IPS-NIHi7 (cell line): ENCODE measurements at regions not wholly inside any gene's neighbourhood (a gene's known extent, or its start where the extent isn't known, plus 50 kb on each side); places are given as distances from the start of the nearest gene placed in this dataset.
"Not testable (repeated sequence)": the region's sequence is repeated elsewhere in the genome, so short reads cannot be mapped to it uniquely, and the experiment has no call there.

ENCODE experiments used
- DNase-seq: peaks from one replicate; pipeline ENCODE4 v3.0.0; 2012; ENCODE audit warnings: mixed read lengths; ENCODE audit errors: extremely low spot score

GRCh38 chr22:46026899-46027210 lies 49.9 kb upstream of the WNT7B start:
- no peak for DNase-seq

DNA sequence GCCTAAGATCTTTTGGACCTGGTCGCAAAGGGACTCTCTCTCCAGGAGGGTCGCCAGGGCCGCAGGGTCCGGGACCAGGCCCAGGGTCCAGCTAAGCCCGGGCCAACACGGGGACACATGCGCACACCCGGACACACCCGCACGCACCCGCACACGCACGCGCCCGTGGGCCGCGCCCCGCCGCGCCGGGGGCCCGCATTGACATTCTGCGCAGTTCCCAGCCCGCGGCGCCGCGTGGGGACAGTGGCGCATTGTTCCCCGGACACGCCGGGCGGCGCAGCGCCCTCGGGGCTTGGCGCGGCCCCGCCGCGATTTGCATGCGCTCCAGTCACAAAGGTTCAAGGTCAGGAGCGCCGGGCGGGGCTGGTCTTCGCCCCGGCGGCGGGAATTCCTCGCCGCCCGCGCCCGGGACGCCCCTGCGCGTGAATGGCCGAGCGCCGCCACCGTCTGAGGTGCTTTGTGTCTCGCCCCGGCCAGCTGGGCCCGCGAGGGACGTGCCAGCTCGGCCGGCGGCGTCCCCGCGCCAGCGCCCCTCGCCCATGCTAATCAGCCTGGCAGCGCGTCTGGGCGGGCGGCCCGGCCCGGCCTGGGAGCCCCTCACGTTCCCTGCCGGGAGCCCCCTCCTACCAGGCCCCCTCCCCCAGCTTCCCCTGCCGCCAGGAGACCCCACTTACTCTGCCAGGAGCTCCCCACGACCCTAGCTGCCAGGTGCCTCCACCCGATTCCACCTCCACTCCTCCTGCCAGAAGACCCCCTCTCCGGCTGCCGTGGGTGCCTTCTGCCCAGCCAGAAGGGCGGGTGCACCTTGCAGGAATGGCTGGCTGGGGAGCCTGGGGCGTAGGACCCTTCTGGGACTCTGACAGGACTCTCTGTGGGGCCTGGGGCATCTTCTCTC lies 50.5 kb upstream of the WNT7B start:
- no peak for DNase-seq

GRCh38 chr22:46028106-46028991 lies 51.4 kb upstream of the WNT7B start:
- no peak for DNase-seq

DNA sequence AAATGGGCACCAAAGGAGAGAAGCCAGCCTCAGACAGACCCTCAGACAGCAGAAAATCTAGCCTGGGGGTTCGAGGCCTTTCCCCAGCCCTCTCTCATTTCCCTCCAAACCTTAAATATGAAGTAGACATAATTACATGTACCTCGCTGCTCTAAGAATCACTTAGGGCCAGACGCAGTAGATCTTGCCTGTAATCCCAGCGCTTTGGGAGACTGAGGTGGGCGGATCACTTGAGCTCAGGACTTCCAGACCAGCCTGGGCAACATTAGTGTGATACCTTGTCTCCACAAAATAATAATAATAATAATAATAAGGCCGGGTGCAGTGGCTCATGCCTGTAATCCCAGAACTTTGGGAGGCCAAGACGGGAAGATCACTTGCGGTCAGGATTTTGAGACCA lies 52.1 kb upstream of the WNT7B start:
- no peak for DNase-seq

GRCh38 chr22:46029574-46030200 lies 52.7 kb upstream of the WNT7B start:
- no peak for DNase-seq

- DNase-seq = no peak
Measured at GRCh38 chr22:46030231-46030880, 53.4 kb upstream of the WNT7B start.

GRCh38 chr22:46031066-46031465 lies 54.1 kb upstream of the WNT7B start:
- DNase-seq = no peak

- peak; percentile 38 for DNase-seq
Measured at GRCh38 chr22:46031557-46031956, 54.6 kb upstream of the WNT7B start.

DNA sequence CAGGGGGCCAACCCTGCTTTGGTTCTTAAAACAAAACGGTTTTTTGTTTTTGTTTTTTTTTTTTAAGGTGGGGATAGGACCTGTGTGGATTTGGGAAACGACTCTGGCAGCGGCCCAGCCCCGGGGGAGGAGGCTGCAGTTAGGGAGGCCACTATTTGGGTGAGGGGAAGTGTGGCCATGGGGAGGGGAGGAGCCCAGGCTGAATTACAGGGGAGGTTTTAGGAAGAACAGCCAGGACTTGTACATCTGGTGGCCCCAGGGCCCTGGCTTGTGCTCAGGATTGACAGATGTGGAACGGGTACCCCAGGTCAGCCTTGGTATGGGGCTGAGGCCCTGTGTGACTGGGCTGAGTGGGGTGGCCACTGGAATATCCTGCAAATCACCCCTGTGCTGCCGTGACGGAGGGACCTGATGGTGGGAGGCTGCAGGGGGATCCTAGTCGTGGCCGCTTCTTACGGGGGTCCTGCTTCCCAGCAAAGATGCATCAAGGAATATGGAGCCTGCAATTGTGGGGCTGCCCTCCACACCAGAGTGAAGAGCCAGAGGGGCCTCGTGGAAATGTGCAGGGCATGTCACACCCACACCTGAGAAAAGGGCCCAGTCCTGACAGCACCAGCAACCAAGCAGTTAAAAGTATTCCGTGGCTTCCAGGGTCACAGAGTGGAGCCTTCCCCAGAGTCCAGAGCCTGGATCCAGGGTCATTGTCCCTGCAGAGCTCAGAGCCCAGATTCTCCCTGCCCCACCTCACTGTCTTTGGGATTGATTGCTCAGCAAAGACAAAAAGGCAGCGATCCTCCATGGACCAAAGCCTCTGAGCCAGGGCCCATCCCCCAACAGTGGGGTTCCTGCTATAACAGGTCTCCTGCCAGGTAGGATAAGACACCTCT lies 55.2 kb upstream of the WNT7B start:
- peak; percentile 8 for DNase-seq

DNA sequence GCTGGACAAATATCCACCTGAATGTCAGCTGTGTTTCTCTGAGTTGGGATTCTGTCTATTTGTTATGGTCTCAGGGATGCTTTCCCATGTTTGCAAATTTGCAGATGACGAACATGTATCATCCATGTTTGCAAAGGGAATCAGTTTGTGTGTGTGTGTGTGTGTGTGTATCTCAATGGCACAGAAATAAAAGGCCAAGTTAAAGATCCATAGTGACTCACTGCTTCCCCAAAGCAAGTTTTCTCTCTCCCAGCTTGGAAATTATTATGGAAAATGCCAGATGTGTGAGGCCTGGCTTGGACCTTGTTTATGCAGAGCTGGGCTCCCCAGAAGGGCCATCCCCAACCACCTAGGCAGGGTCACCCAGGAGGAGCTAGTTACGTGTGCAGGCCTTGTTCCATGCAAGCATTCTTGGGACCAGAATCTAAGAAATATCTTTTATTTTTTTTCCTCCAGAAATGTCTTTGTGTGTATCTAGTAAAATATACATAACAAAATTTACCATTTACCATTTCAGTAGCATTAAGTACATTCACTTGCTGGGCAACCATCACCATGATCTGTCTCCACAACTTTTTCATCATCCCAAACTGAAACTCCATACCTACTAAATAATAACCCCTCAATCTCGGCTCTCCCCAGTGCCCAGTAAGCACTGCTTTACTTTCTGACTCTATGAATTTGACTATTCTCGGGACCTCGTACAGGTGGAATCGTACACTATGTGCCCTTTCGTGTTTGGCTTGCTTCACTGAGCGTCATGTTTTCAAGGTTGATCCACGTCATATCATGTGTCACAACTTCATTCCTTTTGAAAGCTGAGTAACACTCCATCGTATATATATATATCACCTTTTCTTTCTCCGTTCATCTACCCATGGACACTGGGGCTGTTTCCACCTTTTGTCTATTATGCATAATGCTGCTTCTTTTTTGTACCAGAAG lies 56.6 kb upstream of the WNT7B start:
- no peak for DNase-seq

- DNase-seq = not testable (repeated sequence)
Measured at GRCh38 chr22:46034480-46034879, 57.5 kb upstream of the WNT7B start.

GRCh38 chr22:46035380-46035741 lies 58.4 kb upstream of the WNT7B start:
- no peak for DNase-seq

DNA sequence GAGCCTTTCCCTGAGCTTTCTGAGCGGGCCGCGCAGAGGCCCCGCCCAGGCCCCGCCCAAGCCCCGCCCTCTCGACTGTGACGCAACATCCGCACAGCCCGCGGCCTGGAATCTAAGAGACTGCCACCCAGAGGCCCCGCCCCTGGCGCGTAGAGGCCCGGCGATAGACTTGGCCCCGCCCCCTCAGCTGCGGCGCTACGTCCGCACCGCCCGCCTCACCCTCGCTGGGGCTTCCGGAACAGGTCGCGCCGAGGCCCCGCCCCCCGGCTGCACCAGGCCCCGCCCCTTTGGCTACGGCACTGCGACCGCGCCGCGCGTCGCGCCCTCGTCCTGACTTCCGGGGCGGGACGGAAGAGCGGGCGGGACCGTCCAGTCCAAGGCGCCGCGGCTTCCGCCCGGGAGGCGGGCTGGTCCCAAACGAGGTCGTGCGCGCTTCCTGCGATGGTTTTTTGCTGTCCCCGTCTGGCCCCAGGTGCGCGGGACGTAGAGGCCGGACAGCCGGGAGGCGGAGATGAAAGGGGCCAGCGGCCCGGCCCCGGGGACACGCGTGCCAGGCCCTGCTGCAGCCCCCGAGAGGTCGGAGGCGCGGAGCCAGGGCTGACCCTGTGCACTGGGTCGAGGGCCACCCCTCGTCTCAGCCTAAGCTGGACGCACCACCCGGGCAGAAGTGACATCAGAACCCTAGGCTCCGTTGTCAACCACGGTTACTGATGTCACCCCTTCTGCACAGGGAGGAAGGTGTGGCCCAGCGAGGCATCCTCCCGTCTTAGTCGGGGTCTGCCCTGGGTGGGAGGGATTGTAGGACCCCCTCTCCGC lies 59.0 kb upstream of the WNT7B start:
- peak; percentile 100 for DNase-seq

- DNase-seq = peak; percentile 74
Measured at GRCh38 chr22:46036558-46037408, 59.8 kb upstream of the WNT7B start.

GRCh38 chr22:46038174-46038487 lies 61.2 kb upstream of the WNT7B start:
- DNase-seq = no peak

GRCh38 chr22:46038516-46039430 lies 61.8 kb upstream of the WNT7B start:
- DNase-seq = no peak

GRCh38 chr22:46039535-46039934 lies 62.6 kb upstream of the WNT7B start:
- DNase-seq = no peak
